Loucy (cell line): ENCODE measurements at regions not wholly inside any gene's neighbourhood (a gene's known extent, or its start where the extent isn't known, plus 50 kb on each side); places are given as distances from the start of the nearest gene placed in this dataset.

Source experiments
- H2AFZ ChIP-seq: fragments of 200-600 bp; sonication (generic); 2 replicates; pipeline ENCODE4 v1.6.0; 2016; ENCODE audit warnings: antibody characterized with exemption, mild to moderate bottlenecking, low read length, moderate library complexity
- H3F3A ChIP-seq: fragments of 200-600 bp; 2 replicates; pipeline ENCODE4 v1.6.0; 2016; ENCODE audit warnings: antibody characterized with exemption, low read depth, mild to moderate bottlenecking
- H3K27me3 ChIP-seq: fragments of 200-600 bp; sonication (generic); 2 replicates; pipeline ENCODE4 v1.6.1; 2014; ENCODE audit warnings: low read length, mild to moderate bottlenecking; ENCODE audit not compliant: insufficient read depth, poor library complexity, severe bottlenecking
- H3K36me3 ChIP-seq: fragments of 200-600 bp; sonication (generic); 2 replicates; pipeline ENCODE4 v1.6.1; 2016; ENCODE audit warnings: low read length; ENCODE audit not compliant: insufficient read depth
- H3K4me1 ChIP-seq: fragments of 200-600 bp; sonication (generic); 2 replicates; pipeline ENCODE4 v1.5.1; 2014; ENCODE audit warnings: low read length, mild to moderate bottlenecking; ENCODE audit not compliant: insufficient read depth, poor library complexity, severe bottlenecking
- H3K4me2 ChIP-seq: fragments of 200-600 bp; sonication (generic); 2 replicates; pipeline ENCODE4 v1.6.0; 2014; ENCODE audit warnings: antibody characterized with exemption, low read length, low read depth, mild to moderate bottlenecking; ENCODE audit not compliant: poor library complexity, severe bottlenecking
- H3K4me3 ChIP-seq: fragments of 200-600 bp; sonication (generic); 2 replicates; pipeline ENCODE4 v1.5.1; 2014; ENCODE audit warnings: low read length, mild to moderate bottlenecking, mixed read lengths; ENCODE audit not compliant: poor library complexity, severe bottlenecking
- H3K79me2 ChIP-seq: fragments of 200-600 bp; sonication (generic); 2 replicates; pipeline ENCODE4 v1.6.1; 2014; ENCODE audit warnings: low read length; ENCODE audit not compliant: insufficient read depth
- H3K9ac ChIP-seq: fragments of 200-600 bp; sonication (generic); 2 replicates; pipeline ENCODE4 v1.6.0; 2014; ENCODE audit warnings: mild to moderate bottlenecking, low read depth, low read length, moderate library complexity; ENCODE audit not compliant: poor library complexity, severe bottlenecking
- H3K9me2 ChIP-seq: fragments of 200-600 bp; sonication (generic); replicated peaks from 2 replicates; pipeline ENCODE4 v1.6.1; 2016; ENCODE audit warnings: low read depth, low read length, mixed read lengths
- H3K9me3 ChIP-seq: fragments of 200-600 bp; sonication (generic); 2 replicates; pipeline ENCODE4 v1.6.1; 2014; ENCODE audit warnings: mild to moderate bottlenecking, antibody characterized with exemption, low read length, low read depth; ENCODE audit not compliant: insufficient read depth
- H4K20me1 ChIP-seq: fragments of 200-600 bp; sonication (generic); 2 replicates; pipeline ENCODE4 v1.6.0; 2014; ENCODE audit warnings: antibody characterized with exemption, low read length, mild to moderate bottlenecking; ENCODE audit not compliant: insufficient read depth, poor library complexity, severe bottlenecking
- EZH2phosphoT487 ChIP-seq: fragments of 200-600 bp; IDR thresholded peaks from 2 replicates; pipeline ENCODE4 v1.6.1; 2018; ENCODE audit warnings: antibody characterized with exemption, mild to moderate bottlenecking, moderate library complexity, borderline replicate concordance
- TF ChIP-seq, protein P1 (sequence below): fragments of 200-600 bp; sonication (generic); conservative IDR thresholded peaks from 2 replicates; pipeline ENCODE4 v1.5.1; 2014; ENCODE audit warnings: mild to moderate bottlenecking, antibody characterized with exemption, low read length

DNA sequence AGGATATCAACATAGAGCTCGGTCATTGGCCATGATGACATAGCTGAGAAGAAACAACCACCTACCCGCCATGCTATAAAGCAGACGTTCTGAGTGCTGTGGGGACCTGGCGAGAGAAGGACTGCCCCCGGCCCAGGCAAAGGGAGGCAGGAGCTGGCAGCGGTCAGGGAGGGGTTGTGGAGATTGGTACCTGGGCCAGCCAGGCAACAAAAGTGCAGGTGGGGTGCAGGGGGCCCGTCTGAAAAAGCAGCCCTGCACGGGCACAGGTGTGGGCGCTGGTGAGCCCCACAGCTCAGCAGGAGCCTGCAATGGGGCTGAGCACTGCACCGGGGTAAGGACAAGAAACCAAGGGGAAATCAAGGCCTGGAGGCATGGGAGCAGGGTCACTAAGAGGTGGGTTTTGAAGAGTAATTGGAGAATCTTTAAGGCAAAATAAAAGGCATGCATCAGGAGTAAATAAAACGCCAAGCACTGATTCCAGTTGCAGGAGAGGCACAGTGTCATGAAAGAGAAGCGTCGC is 464.0 kb downstream of the EIPR1 start:
- Histone ChIP-seq H3K9me3 (peaks cover 3% of the 10 kb centered on the region; the same call in 1 of the 2 replicates), H3K4me1 (no peaks in the 10 kb centered on the region), H3K79me2 (no peaks in the 10 kb centered on the region), H2AFZ (no peak overlapping the region), H4K20me1 (no peaks in the 10 kb centered on the region), H3F3A (no peaks in the 10 kb centered on the region), H3K4me3 (no peak overlapping the region), H3K9me2 (no peaks in the 10 kb centered on the region), H3K36me3 (no peaks in the 10 kb centered on the region), H3K4me2 (no peak overlapping the region), H3K9ac (no peak overlapping the region), H3K27me3 (no peaks in the 10 kb centered on the region)
- TF ChIP-seq, protein P1, sequence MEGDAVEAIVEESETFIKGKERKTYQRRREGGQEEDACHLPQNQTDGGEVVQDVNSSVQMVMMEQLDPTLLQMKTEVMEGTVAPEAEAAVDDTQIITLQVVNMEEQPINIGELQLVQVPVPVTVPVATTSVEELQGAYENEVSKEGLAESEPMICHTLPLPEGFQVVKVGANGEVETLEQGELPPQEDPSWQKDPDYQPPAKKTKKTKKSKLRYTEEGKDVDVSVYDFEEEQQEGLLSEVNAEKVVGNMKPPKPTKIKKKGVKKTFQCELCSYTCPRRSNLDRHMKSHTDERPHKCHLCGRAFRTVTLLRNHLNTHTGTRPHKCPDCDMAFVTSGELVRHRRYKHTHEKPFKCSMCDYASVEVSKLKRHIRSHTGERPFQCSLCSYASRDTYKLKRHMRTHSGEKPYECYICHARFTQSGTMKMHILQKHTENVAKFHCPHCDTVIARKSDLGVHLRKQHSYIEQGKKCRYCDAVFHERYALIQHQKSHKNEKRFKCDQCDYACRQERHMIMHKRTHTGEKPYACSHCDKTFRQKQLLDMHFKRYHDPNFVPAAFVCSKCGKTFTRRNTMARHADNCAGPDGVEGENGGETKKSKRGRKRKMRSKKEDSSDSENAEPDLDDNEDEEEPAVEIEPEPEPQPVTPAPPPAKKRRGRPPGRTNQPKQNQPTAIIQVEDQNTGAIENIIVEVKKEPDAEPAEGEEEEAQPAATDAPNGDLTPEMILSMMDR, result no peak
- TF ChIP-seq EZH2phosphoT487, result no peak

DNA sequence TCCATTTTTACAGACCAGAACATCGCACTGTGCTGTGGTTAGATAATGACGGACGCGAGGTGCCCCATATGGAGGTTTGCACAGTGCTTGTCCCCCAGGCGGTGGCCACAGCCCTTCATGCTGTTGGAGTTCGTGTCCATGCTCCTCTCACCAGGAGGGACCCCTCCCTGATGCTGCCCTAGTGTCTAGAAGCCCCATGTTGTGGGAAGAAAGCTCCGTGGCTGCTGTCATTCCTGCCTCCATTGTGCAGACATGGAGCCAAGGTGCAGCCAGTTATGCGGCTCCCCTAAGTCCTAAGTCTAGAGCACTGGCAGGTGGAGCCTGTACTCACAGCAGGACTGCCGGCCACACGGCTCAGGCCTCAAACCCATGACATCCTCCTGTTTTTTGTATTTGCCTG is 464.9 kb downstream of the EIPR1 start:
- no peak overlapping the region for H2AFZ ChIP-seq
- H3K4me1 ChIP-seq, result no peaks in the 10 kb centered on the region
- peaks cover 3% of the 10 kb centered on the region; the same call in 1 of the 2 replicates for H3K9me3 ChIP-seq
- no peaks in the 10 kb centered on the region for H3K9me2 ChIP-seq
- TF ChIP-seq, protein P1, result no peak
- TF ChIP-seq EZH2phosphoT487, result no peak
- no peak overlapping the region for H3K4me3 ChIP-seq
- H3K9ac ChIP-seq, result no peak overlapping the region
- H3K27me3 ChIP-seq, result no peaks in the 10 kb centered on the region
- H3K79me2 ChIP-seq, result no peaks in the 10 kb centered on the region
- H3K36me3 ChIP-seq, result no peaks in the 10 kb centered on the region
- H3F3A ChIP-seq, result no peaks in the 10 kb centered on the region
- no peaks in the 10 kb centered on the region for H4K20me1 ChIP-seq
- H3K4me2 ChIP-seq, result no peak overlapping the region

DNA sequence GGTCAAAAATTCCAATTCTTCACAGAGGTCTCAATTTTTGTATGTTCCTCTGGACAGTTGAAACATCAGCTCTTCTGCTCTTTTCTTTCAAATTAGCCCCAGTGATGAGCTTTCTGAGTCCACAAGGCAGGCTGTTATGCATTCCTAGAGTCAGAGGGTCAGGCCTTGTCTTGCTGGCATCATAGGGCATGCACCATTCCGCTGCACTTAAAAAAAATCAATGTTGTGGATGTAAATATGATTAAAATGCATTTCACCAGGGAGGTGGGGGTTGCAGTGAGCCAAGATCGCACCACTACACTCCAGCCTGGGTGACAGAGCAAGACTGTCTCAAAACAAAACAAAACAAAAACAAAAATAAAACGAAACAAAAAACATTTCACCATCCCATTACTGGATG is 465.3 kb downstream of the EIPR1 start:
- no peak overlapping the region for H3K4me3 ChIP-seq
- no peaks in the 10 kb centered on the region for H3F3A ChIP-seq
- H3K79me2 ChIP-seq, result no peaks in the 10 kb centered on the region
- no peak overlapping the region for H2AFZ ChIP-seq
- H3K9me2 ChIP-seq, result no peaks in the 10 kb centered on the region
- TF ChIP-seq, protein P1, result no peak
- TF ChIP-seq EZH2phosphoT487, result no peak
- no peaks in the 10 kb centered on the region for H3K36me3 ChIP-seq
- H3K27me3 ChIP-seq, result no peaks in the 10 kb centered on the region
- no peaks in the 10 kb centered on the region for H3K4me1 ChIP-seq
- H3K9me3 ChIP-seq, result peaks cover 3% of the 10 kb centered on the region; the same call in 1 of the 2 replicates
- H4K20me1 ChIP-seq, result no peaks in the 10 kb centered on the region
- H3K4me2 ChIP-seq, result no peak overlapping the region
- H3K9ac ChIP-seq, result no peak overlapping the region
